BJ (cell line): ENCODE measurements at regions not wholly inside any gene's neighbourhood (a gene's known extent, or its start where the extent isn't known, plus 50 kb on each side); places are given as distances from the start of the nearest gene placed in this dataset.

Experiments used
- CTCF ChIA-PET: fragments of 350-600 bp; formaldehyde crosslinking; extraction: SDS; loops from one replicate; lab custom pipeline; 2021; ENCODE audit warnings: antibody characterized with exemption, inconsistent platforms; lab: Yijun Ruan, JAX
- POLR2A ChIA-PET: fragments of 300-600 bp; sonication (Branson Sonifier 250); formaldehyde crosslinking; extraction: SDS; loops from one replicate; lab custom pipeline; 2021; ENCODE audit warnings: antibody characterized with exemption; lab: Charles Lee
- DNase-seq: peaks from one replicate; pipeline ENCODE4 v3.0.0-alpha.2; 2011; ENCODE audit warnings: low read depth
- H3K27me3 ChIP-seq: 2 replicates; pipeline ENCODE4 v1.6.0; 2011; ENCODE audit warnings: low read length; ENCODE audit not compliant: control insufficient read depth, insufficient read depth
- H3K36me3 ChIP-seq: 2 replicates; pipeline ENCODE4 v1.5.1; 2011; ENCODE audit warnings: low read length; ENCODE audit not compliant: control insufficient read depth, insufficient read depth
- H3K4me3 ChIP-seq: 2 replicates; pipeline ENCODE4 v1.5.1; 2011; ENCODE audit warnings: low read depth, mild to moderate bottlenecking, control low read depth, low read length
- CTCF ChIP-seq: IDR thresholded peaks from 2 replicates; pipeline ENCODE4 v1.5.1; 2011; ENCODE audit warnings: low read depth, mild to moderate bottlenecking, control low read depth, inconsistent platforms, low read length, moderate library complexity; ENCODE audit not compliant: insufficient read depth

- H3K36me3 ChIP-seq, result no peaks in the 10 kb centered on the region
- H3K4me3 ChIP-seq, result no peak overlapping the region
- ChIA-PET CTCF (interaction anchor here (0.8 to 1.8 kb wide), 2 partner anchors 15 to 26 kb away, joined by 3 to 4 read pairs; no protein-coding TSS in a partner anchor), POLR2A (no interaction called here)
- DNase-seq, result no peak
- no peak for TF ChIP-seq CTCF
- no peaks in the 10 kb centered on the region for H3K27me3 ChIP-seq
Observed at GRCh38 chr1:118262865-118263264, 77.8 kb upstream of the SPAG17 start.

GRCh38 chr1:118258975-118259374 lies 73.9 kb upstream of the SPAG17 start:
- no peak for DNase-seq
- TF ChIP-seq CTCF, result no peak
- ChIA-PET CTCF (no interaction called here), POLR2A (no interaction called here)
- Histone ChIP-seq H3K4me3 (no peak overlapping the region), H3K36me3 (no peaks in the 10 kb centered on the region), H3K27me3 (no peaks in the 10 kb centered on the region)

GRCh38 chr1:118257946-118258345 lies 72.9 kb upstream of the SPAG17 start:
- ChIA-PET CTCF (no interaction called here), POLR2A (no interaction called here)
- no peak for DNase-seq
- H3K4me3 ChIP-seq, result no peak overlapping the region
- no peaks in the 10 kb centered on the region for H3K27me3 ChIP-seq
- no peaks in the 10 kb centered on the region for H3K36me3 ChIP-seq
- no peak for TF ChIP-seq CTCF

- ChIA-PET CTCF (no interaction called here), POLR2A (no interaction called here)
- TF ChIP-seq CTCF, result no peak
Observed at GRCh38 chr1:118254491-118255425, 69.7 kb upstream of the SPAG17 start.

GRCh38 chr1:118254001-118254400 lies 69.0 kb upstream of the SPAG17 start:
- ChIA-PET CTCF (interaction anchor here (1.2 kb wide), 1 partner anchor 25 kb away, joined by 3 read pairs; no protein-coding TSS in a partner anchor), POLR2A (no interaction called here)
- TF ChIP-seq CTCF, result no peak
- H3K4me3 ChIP-seq, result no peak overlapping the region
- no peaks in the 10 kb centered on the region for H3K36me3 ChIP-seq
- no peak for DNase-seq
- H3K27me3 ChIP-seq, result no peaks in the 10 kb centered on the region

More at GRCh38 chr1:118254491-118255425, 69.7 kb upstream of the SPAG17 start:
- no peaks in the 10 kb centered on the region for H3K36me3 ChIP-seq
- no peak for DNase-seq
- no peaks in the 10 kb centered on the region for H3K27me3 ChIP-seq
- no peak overlapping the region for H3K4me3 ChIP-seq
